Upper lobe of left lung (tissue), 6 donors: ENCODE measurements at regions not wholly inside any gene's neighbourhood (a gene's known extent, or its start where the extent isn't known, plus 50 kb on each side); places are given as distances from the start of the nearest gene placed in this dataset.

Experiments
- ATAC-seq, 2 donors: fragments of 200-7000 bp; cut with Tn5 transposase; one replicate each; pipeline ENCODE4 v1.9.1; 2022; ENCODE audit warnings: mild to moderate bottlenecking in 2 of 2, moderate library complexity in 2 of 2; ENCODE audit not compliant: low FRiP score in 2 of 2
- DNase-seq, 2 donors: peaks; one replicate each; pipeline ENCODE4 v3.0.0-alpha.2; 2019 to 2020
- H3K27ac ChIP-seq, 4 donors: fragments of 200-600 bp; sonication (generic); one replicate each; pipeline ENCODE4 v1.5.1; 2016 to 2019
- H3K27me3 ChIP-seq, 4 donors: fragments of 200-600 bp; sonication (generic); one replicate each; pipeline ENCODE4 v1.5.1; 2017 to 2019
- H3K36me3 ChIP-seq, 4 donors: fragments of 200-600 bp; sonication (generic); one replicate each; pipeline ENCODE4 v1.5.1; 2016 to 2019
- H3K4me1 ChIP-seq, 4 donors: fragments of 200-600 bp; sonication (generic); one replicate each; pipeline ENCODE4 v1.5.1; 2018 to 2019
- H3K4me3 ChIP-seq, 4 donors: fragments of 200-600 bp; sonication (generic); one replicate each; pipeline ENCODE4 v1.5.1; 2017 to 2019; ENCODE audit warnings: mild to moderate bottlenecking in 2 of 4, moderate library complexity in 1 of 4
- H3K9me3 ChIP-seq, 4 donors: fragments of 200-600 bp; sonication (generic); one replicate each; pipeline ENCODE4 v1.5.1; 2018 to 2019
- EP300 ChIP-seq, 4 donors: sonication (generic); formaldehyde crosslinking; IDR thresholded peaks; one replicate each; pipeline ENCODE4 v1.5.1; 2017; ENCODE audit warnings: antibody characterized with exemption in 4 of 4, control low read depth in 2 of 4
- POLR2A ChIP-seq, 4 donors: fragments of 450-650 bp; IDR thresholded peaks; one replicate each; pipeline ENCODE4 v1.5.1; 2016 to 2017; ENCODE audit warnings: antibody characterized with exemption in 4 of 4, mild to moderate bottlenecking in 2 of 4
- POLR2AphosphoS5 ChIP-seq, 2 donors: sonication (generic); formaldehyde crosslinking; IDR thresholded peaks; one replicate each; pipeline ENCODE4 v1.5.1; 2017; ENCODE audit warnings: antibody characterized with exemption in 2 of 2
- WGBS, 2 donors: methylation state at CpG; one replicate each; pipeline ENCODE4 v1.1.5; 2017 to 2018; 5-methylcytosine and 5-hydroxymethylcytosine counted together
- TF ChIP-seq, protein P1 (sequence below), 6 experiments: fragments of 450-650 bp in 4 of 6; fragments of 200-600 bp in 2 of 6; sonication (generic) in 2 of 6; IDR thresholded peaks; one replicate each; pipeline ENCODE4 v1.5.1; 2016 to 2019; ENCODE audit warnings: antibody characterized with exemption in 6 of 6
- donor health status: DM: no; HTN: no; CAD: no; lungs with moderate emphysema.
- donor health status: DM: no; HTN: yes; CAD: no; lungs with severe emphysema.

- Histone ChIP-seq H3K36me3 (no peaks in the 10 kb centered on the region), H3K4me3 (no peak overlapping the region), H3K4me1 (no peaks in the 10 kb centered on the region), H3K9me3 (no peaks in the 10 kb centered on the region), H3K27ac (no peak overlapping the region), H3K27me3 (no peaks in the 10 kb centered on the region)
- WGBS, 2 donors: 85 to 92% methylated on average over 5 of the region's 5 CpGs
- DNase-seq: no peak
- TF ChIP-seq, protein P1, sequence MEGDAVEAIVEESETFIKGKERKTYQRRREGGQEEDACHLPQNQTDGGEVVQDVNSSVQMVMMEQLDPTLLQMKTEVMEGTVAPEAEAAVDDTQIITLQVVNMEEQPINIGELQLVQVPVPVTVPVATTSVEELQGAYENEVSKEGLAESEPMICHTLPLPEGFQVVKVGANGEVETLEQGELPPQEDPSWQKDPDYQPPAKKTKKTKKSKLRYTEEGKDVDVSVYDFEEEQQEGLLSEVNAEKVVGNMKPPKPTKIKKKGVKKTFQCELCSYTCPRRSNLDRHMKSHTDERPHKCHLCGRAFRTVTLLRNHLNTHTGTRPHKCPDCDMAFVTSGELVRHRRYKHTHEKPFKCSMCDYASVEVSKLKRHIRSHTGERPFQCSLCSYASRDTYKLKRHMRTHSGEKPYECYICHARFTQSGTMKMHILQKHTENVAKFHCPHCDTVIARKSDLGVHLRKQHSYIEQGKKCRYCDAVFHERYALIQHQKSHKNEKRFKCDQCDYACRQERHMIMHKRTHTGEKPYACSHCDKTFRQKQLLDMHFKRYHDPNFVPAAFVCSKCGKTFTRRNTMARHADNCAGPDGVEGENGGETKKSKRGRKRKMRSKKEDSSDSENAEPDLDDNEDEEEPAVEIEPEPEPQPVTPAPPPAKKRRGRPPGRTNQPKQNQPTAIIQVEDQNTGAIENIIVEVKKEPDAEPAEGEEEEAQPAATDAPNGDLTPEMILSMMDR (IDR thresholded peaks at IDR 0.05): no peak
- TF ChIP-seq POLR2A (IDR thresholded peaks at IDR 0.05): no peak
- no peak for TF ChIP-seq POLR2AphosphoS5 (IDR thresholded peaks at IDR 0.05)
- TF ChIP-seq EP300 (IDR thresholded peaks at IDR 0.05): no peak
- ATAC-seq: no peak
These were observed 177.1 kb upstream of the TRIM24 start for GRCh38 chr7:138282997-138283396.

DNA sequence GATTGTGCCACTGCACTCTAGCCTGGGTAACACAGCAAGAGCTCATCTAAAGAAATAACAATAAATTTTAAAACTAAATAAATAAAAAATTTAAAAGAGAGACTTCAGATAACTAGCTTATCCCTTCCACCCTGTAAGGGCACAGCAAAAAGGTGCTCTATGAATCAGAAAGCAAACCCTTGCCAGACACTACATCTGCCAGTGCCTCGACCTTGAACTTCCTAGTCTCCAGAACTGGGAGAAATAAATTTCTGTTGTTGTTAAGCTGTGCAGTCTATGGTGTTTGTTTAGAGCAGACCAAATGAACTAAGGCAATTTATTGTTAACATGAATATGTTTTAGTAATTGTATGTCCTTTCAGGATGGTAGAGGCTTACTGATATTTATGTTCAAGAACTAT lies 174.9 kb upstream of the TRIM24 start:
- H3K36me3 ChIP-seq: no peaks in the 10 kb centered on the region
- no peaks in the 10 kb centered on the region for H3K27me3 ChIP-seq
- peaks cover 0 to 11% (median 4%) of the 10 kb centered on the region in 4 donors for H3K9me3 ChIP-seq
- H3K27ac ChIP-seq: no peak overlapping the region
- no peaks in the 10 kb centered on the region for H3K4me1 ChIP-seq
- ATAC-seq (no peak), DNase-seq (no peak)
- WGBS, 2 donors: 59 to 61% methylated on average over 1 of the region's 1 CpG
- TF ChIP-seq, protein P1 (IDR thresholded peaks at IDR 0.05): no peak
- TF ChIP-seq POLR2AphosphoS5 (IDR thresholded peaks at IDR 0.05) (no peak), EP300 (IDR thresholded peaks at IDR 0.05) (no peak), POLR2A (IDR thresholded peaks at IDR 0.05) (no peak)
- H3K4me3 ChIP-seq: no peak overlapping the region

DNA sequence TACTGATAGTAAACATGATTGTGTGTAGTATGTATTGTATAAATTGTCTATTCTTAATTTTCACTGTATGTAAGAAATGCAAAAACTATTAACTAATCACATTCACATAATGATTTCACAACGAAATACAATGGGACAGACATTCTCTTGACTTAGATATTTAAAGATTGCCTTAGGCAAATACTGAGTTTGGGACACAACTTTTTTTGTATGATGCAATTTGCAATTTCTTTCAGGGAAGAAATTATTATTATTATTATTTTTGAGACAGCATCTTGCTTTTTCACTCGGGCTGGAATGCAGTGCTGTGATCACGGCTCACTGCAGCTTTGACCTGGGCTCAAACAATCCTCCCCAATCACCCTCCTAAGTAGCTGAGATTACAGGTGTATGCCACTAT lies 173.2 kb upstream of the TRIM24 start:
- Histone ChIP-seq H3K36me3 (no peaks in the 10 kb centered on the region), H3K4me3 (no peak overlapping the region), H3K27ac (no peak overlapping the region), H3K4me1 (no peaks in the 10 kb centered on the region), H3K9me3 (peaks cover 0 to 13% (median 5%) of the 10 kb centered on the region in 4 donors), H3K27me3 (no peaks in the 10 kb centered on the region)
- TF ChIP-seq POLR2A (IDR thresholded peaks at IDR 0.05) (no peak), POLR2AphosphoS5 (IDR thresholded peaks at IDR 0.05) (no peak), EP300 (IDR thresholded peaks at IDR 0.05) (no peak)
- TF ChIP-seq, protein P1 (IDR thresholded peaks at IDR 0.05): no peak
- WGBS, 2 donors: 80 to 89% methylated on average over 3 of the region's 3 CpGs
- ATAC-seq: no peak
- no peak for DNase-seq

DNA sequence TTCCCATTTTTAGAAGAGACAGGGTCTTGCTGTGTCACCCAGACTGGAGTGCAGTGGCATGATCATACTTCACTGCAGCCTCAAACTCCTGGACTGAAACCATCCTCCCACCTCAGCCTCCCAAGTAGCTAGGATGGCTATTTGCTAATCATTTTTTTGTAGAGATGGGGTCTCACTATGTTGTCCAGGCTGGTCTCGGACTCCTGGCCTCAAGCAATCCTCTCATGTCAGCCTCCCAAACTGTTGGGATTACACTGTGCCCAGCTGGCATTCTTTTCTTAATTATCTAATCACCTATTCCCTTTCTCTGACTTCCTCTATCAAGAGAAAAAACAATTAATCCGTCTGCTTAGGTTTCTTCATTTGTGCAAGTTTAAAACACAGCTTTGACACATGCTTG lies 172.5 kb upstream of the TRIM24 start:
- Histone ChIP-seq H3K9me3 (peaks cover 0 to 13% (median 5%) of the 10 kb centered on the region in 4 donors), H3K4me1 (no peaks in the 10 kb centered on the region), H3K27me3 (no peaks in the 10 kb centered on the region), H3K36me3 (no peaks in the 10 kb centered on the region), H3K4me3 (no peak overlapping the region), H3K27ac (no peak overlapping the region)
- no peak for TF ChIP-seq EP300 (IDR thresholded peaks at IDR 0.05)
- no peak for TF ChIP-seq POLR2AphosphoS5 (IDR thresholded peaks at IDR 0.05)
- WGBS, 2 donors: 62 to 70% methylated on average over 2 of the region's 2 CpGs
- DNase-seq: no peak
- no peak for ATAC-seq

DNA sequence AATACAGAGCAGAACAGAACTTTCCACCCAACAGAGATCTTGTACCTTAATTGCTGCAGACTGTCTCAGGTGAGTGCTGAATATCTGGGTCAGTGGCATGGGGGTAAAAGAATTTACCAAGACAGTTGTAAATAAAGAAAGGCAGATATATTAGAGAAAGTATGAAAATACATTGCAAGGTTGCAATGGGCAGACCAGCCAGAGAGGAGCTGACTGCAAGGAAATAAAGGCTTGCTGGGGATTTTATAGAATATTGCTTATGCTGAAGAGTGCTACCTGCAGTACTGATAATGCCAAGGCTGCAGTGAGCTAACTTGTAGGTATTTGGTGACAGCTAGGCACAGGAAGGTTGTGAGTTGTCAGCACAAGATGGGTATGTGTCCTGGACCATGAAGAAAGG lies 171.0 kb upstream of the TRIM24 start:
- no peaks in the 10 kb centered on the region for H3K27me3 ChIP-seq
- H3K27ac ChIP-seq: no peak overlapping the region
- DNase-seq: no peak
- ATAC-seq: no peak
- H3K9me3 ChIP-seq: peaks cover 0 to 13% (median 5%) of the 10 kb centered on the region in 4 donors
- no peaks in the 10 kb centered on the region for H3K36me3 ChIP-seq
- no peak for TF ChIP-seq EP300 (IDR thresholded peaks at IDR 0.05)
- H3K4me3 ChIP-seq: no peak overlapping the region
- no peaks in the 10 kb centered on the region for H3K4me1 ChIP-seq

- WGBS, 2 donors: 88 to 92% methylated on average over 2 of the region's 2 CpGs
- Histone ChIP-seq H3K4me1 (peaks cover 0 to 6% (median 2%) of the 10 kb centered on the region in 4 donors), H3K4me3 (no peak overlapping the region), H3K27ac (no peak overlapping the region), H3K9me3 (peaks cover 0 to 13% (median 5%) of the 10 kb centered on the region in 4 donors), H3K36me3 (no peaks in the 10 kb centered on the region), H3K27me3 (no peaks in the 10 kb centered on the region)
- no peak for DNase-seq
- no peak for ATAC-seq
- TF ChIP-seq POLR2AphosphoS5 (IDR thresholded peaks at IDR 0.05): no peak
- TF ChIP-seq, protein P1 (IDR thresholded peaks at IDR 0.05): no peak
- TF ChIP-seq POLR2A (IDR thresholded peaks at IDR 0.05): no peak
- no peak for TF ChIP-seq EP300 (IDR thresholded peaks at IDR 0.05)
These were observed 170.2 kb upstream of the TRIM24 start for GRCh38 chr7:138289864-138290263.
